HUES48 (cell line): ENCODE measurements at regions not wholly inside any gene's neighbourhood (a gene's known extent, or its start where the extent isn't known, plus 50 kb on each side); places are given as distances from the start of the nearest gene placed in this dataset.

Experiments used
- H3K27ac ChIP-seq: one replicate; pipeline ENCODE4 v1.7.0; 2013; ENCODE audit warnings: low read depth, low read length, inconsistent platforms
- H3K27me3 ChIP-seq: 2 replicates; pipeline ENCODE4 v1.6.1; 2013; ENCODE audit warnings: mild to moderate bottlenecking, low read length; ENCODE audit not compliant: control insufficient read depth, insufficient read depth
- H3K36me3 ChIP-seq: 2 replicates; pipeline ENCODE4 v1.6.1; 2013; ENCODE audit warnings: low read length; ENCODE audit not compliant: control insufficient read depth, insufficient read depth
- H3K4me1 ChIP-seq: 2 replicates; pipeline ENCODE4 v1.6.1; 2013; ENCODE audit warnings: mild to moderate bottlenecking, low read length; ENCODE audit not compliant: control insufficient read depth, insufficient read depth
- H3K4me3 ChIP-seq: 2 replicates; pipeline ENCODE4 v1.5.1; 2013; ENCODE audit warnings: mild to moderate bottlenecking, low read depth, low read length
- H3K9ac ChIP-seq: 2 replicates; pipeline ENCODE4 v1.6.1; 2013; ENCODE audit warnings: mild to moderate bottlenecking, low read depth, low read length, moderate library complexity
- H3K9me3 ChIP-seq: 2 replicates; pipeline ENCODE4 v1.6.1; 2013; ENCODE audit warnings: low read length; ENCODE audit not compliant: control insufficient read depth, insufficient read depth

GRCh38 chr18:40897884-40898283 is 1057.2 kb upstream of the PIK3C3 start:
- no peaks in the 10 kb centered on the region for H3K27me3 ChIP-seq
- H3K9me3 ChIP-seq = 0 out of 2 replicates have a peak, but pooled peaks cover 3% of the 10 kb centered on the region
- H3K36me3 ChIP-seq = no peaks in the 10 kb centered on the region
- H3K4me1 ChIP-seq = peaks cover 35% of the 10 kb centered on the region
- H3K27ac ChIP-seq = no peak overlapping the region
- H3K4me3 ChIP-seq = no peak overlapping the region
- H3K9ac ChIP-seq = no peak overlapping the region

- Histone ChIP-seq H3K27me3 (no peaks in the 10 kb centered on the region), H3K9ac (no peak overlapping the region), H3K27ac (no peak overlapping the region), H3K4me1 (peaks cover 15% of the 10 kb centered on the region), H3K36me3 (no peaks in the 10 kb centered on the region), H3K4me3 (no peak overlapping the region), H3K9me3 (no peaks in the 10 kb centered on the region)
These were observed 1071.8 kb upstream of the PIK3C3 start for GRCh38 chr18:40883271-40883670.

- no peak overlapping the region for H3K27ac ChIP-seq
- no peaks in the 10 kb centered on the region for H3K9me3 ChIP-seq
- H3K9ac ChIP-seq = no peak overlapping the region
- H3K27me3 ChIP-seq = no peaks in the 10 kb centered on the region
- H3K36me3 ChIP-seq = no peaks in the 10 kb centered on the region
- peaks cover 21% of the 10 kb centered on the region for H3K4me1 ChIP-seq
- no peak overlapping the region for H3K4me3 ChIP-seq
These were observed 1072.6 kb upstream of the PIK3C3 start for GRCh38 chr18:40882468-40882867.

GRCh38 chr18:40878371-40878770 is 1076.7 kb upstream of the PIK3C3 start:
- no peak overlapping the region for H3K4me3 ChIP-seq
- H3K9me3 ChIP-seq = no peaks in the 10 kb centered on the region
- no peaks in the 10 kb centered on the region for H3K27me3 ChIP-seq
- H3K9ac ChIP-seq = no peak overlapping the region
- no peaks in the 10 kb centered on the region for H3K36me3 ChIP-seq
- H3K27ac ChIP-seq = peak overlapping the region; percentile 56
- peaks cover 28% of the 10 kb centered on the region for H3K4me1 ChIP-seq

DNA sequence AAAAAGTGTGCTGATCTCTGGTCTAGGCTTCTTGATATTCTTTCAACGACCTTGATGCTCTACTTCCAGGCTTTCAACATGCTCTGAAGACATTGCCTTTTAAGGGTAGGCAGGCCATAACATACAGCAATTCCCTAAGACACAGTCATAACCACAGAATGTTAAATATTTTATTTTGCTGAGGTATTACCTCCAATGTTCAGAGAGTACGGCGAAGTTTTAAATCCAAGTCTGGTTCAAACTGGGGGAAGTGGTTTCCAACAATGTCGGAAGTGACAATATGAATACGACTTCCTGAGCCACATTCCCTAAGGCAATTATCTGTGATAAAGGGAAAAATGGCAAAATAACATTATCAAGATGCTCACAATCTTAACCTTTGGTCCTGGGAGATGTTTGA is 1077.9 kb upstream of the PIK3C3 start:
- no peaks in the 10 kb centered on the region for H3K36me3 ChIP-seq
- H3K27me3 ChIP-seq = no peaks in the 10 kb centered on the region
- no peaks in the 10 kb centered on the region for H3K9me3 ChIP-seq
- no peak overlapping the region for H3K27ac ChIP-seq
- no peak overlapping the region for H3K4me3 ChIP-seq
- H3K4me1 ChIP-seq = peaks cover 28% of the 10 kb centered on the region
- H3K9ac ChIP-seq = no peak overlapping the region

DNA sequence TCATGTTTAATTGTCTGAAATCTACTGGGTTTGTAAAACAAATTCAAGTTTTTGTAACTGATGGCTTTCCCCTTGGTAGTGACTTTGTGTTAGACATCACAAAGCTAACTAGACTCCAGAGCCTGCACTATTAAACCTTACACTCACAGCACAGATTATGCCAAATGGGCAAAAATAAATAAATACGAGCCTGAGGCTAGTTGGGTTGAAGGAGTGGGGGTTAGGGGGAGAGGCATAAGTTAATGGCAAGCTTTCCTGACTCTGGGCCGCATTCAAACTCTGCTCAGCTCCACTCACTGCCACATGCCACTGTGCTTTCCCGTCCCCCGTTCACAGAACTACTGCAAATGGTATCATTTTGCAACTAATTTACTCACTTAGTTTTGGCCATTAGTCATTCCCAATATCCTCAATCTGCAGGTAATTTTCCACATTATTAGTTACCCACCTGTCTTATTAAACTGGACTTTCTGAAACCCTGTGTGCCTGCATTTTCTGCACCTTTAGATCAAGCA is 1079.9 kb upstream of the PIK3C3 start:
- Histone ChIP-seq H3K27ac (no peak overlapping the region), H3K27me3 (no peaks in the 10 kb centered on the region), H3K4me1 (peaks cover 28% of the 10 kb centered on the region), H3K9me3 (no peaks in the 10 kb centered on the region), H3K4me3 (no peak overlapping the region), H3K36me3 (no peaks in the 10 kb centered on the region), H3K9ac (no peak overlapping the region)

GRCh38 chr18:40874233-40874632 is 1080.8 kb upstream of the PIK3C3 start:
- no peaks in the 10 kb centered on the region for H3K36me3 ChIP-seq
- no peaks in the 10 kb centered on the region for H3K27me3 ChIP-seq
- H3K9ac ChIP-seq = no peak overlapping the region
- H3K9me3 ChIP-seq = no peaks in the 10 kb centered on the region
- no peak overlapping the region for H3K27ac ChIP-seq
- no peak overlapping the region for H3K4me3 ChIP-seq
- peaks cover 20% of the 10 kb centered on the region for H3K4me1 ChIP-seq

- H3K27me3 ChIP-seq = no peaks in the 10 kb centered on the region
- no peak overlapping the region for H3K4me3 ChIP-seq
- no peaks in the 10 kb centered on the region for H3K4me1 ChIP-seq
- H3K9me3 ChIP-seq = peaks cover 3% of the 10 kb centered on the region; the same call in 1 of the 2 replicates
- no peaks in the 10 kb centered on the region for H3K36me3 ChIP-seq
- H3K27ac ChIP-seq = no peak overlapping the region
- no peak overlapping the region for H3K9ac ChIP-seq
These were observed 1086.8 kb upstream of the PIK3C3 start for GRCh38 chr18:40868110-40868858.

DNA sequence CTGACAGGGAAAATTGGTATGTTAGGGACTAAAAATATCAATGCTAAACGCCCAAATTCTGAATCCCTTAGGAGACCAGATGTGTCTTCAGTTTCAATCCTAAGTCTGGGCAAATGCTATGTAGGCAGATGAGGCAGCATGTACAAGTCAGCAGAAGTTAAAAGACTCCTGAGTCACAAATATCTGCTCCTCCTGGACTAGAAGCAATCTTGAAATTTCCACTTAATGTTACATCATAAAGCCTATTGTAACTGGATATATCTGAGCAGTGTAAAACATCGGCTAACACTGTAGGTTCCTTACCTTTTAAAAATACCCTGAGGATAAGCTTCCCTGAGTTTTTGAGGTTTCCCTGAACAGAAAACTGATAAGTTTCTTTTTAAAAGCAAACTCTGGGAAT is 1087.6 kb upstream of the PIK3C3 start:
- Histone ChIP-seq H3K27ac (no peak overlapping the region), H3K4me3 (no peak overlapping the region), H3K9me3 (peaks cover 3% of the 10 kb centered on the region; the same call in 1 of the 2 replicates), H3K4me1 (no peaks in the 10 kb centered on the region), H3K27me3 (no peaks in the 10 kb centered on the region), H3K9ac (no peak overlapping the region), H3K36me3 (no peaks in the 10 kb centered on the region)

DNA sequence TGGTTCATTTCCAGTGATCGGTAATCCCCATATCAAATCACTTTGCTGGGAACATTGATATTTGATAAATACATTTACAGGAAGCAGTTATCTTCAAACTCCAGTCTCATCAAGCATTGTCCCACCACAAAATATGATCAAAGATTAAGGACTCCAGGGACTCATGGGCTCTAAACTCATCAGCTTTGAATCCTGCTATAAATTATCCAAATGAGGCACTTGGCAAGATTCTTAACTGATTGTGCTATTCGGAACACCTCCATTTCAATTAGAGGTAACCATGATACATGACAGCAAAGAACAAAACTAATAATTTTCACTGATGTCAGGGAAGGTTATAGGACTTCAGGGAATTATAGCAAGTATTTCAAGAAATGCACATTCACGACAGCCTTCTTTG is 1088.1 kb upstream of the PIK3C3 start:
- Histone ChIP-seq H3K9ac (no peak overlapping the region), H3K9me3 (peaks cover 3% of the 10 kb centered on the region; the same call in 1 of the 2 replicates), H3K36me3 (no peaks in the 10 kb centered on the region), H3K4me3 (no peak overlapping the region), H3K27ac (no peak overlapping the region), H3K27me3 (no peaks in the 10 kb centered on the region), H3K4me1 (no peaks in the 10 kb centered on the region)

- peaks cover 3% of the 10 kb centered on the region; the same call in 1 of the 2 replicates for H3K9me3 ChIP-seq
- H3K36me3 ChIP-seq = no peaks in the 10 kb centered on the region
- H3K9ac ChIP-seq = no peak overlapping the region
- no peak overlapping the region for H3K4me3 ChIP-seq
- H3K4me1 ChIP-seq = no peaks in the 10 kb centered on the region
- H3K27me3 ChIP-seq = no peaks in the 10 kb centered on the region
- no peak overlapping the region for H3K27ac ChIP-seq
These were observed 1088.9 kb upstream of the PIK3C3 start for GRCh38 chr18:40866013-40866645.
